ENCODE measurements at regions not wholly inside any gene's neighbourhood (a gene's known extent, or its start where the extent isn't known, plus 50 kb on each side); places are given as distances from the start of the nearest gene placed in this dataset.
"Not testable (repeated sequence)": the region's sequence is repeated elsewhere in the genome, so short reads cannot be mapped to it uniquely, and the experiment has no call there.

DNA sequence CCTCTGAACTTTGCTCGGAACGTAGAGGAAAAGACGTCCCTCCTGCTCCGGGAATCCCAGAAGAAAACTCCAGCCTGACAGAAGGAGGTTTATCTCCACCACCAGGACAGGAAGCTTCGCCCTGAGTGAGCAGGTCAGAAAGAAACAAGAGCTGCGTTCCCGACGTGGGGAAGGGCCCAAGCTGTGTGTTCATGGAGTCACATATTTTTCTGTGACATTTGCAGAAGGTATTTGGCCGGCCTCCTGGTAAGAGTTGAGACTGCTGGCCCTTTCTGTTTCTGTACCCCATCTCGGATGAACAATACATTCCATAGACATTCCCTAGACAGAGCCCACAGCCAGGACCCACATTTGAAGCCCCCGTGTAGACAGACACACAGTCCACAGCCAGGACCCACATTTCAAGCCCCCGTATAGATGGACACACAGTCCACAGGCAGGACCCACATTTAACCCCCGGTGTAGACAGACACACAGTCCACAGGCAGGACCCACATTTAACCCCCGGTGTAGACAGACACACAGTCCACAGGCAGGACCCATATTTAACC, 230.8 kb downstream of the SHOX start:
- Histone ChIP-seq H3K4me1 (ENCODE audit: control insufficient read depth, insufficient read depth, low read length) (no peaks in the 10 kb centered on the region), H3K9ac (ENCODE audit: low read length) (no peak overlapping the region), H3K27ac (ENCODE audit: low read depth, low read length) (no peak overlapping the region), H3K9me3 (ENCODE audit: control insufficient read depth, insufficient read depth, low read depth, low read length) (no peaks in the 10 kb centered on the region), H3K4me3 (ENCODE audit: low read depth, low read length) (no peak overlapping the region), H3K27me3 (ENCODE audit: control insufficient read depth, insufficient read depth, low read length) (no peaks in the 10 kb centered on the region), H3K36me3 (ENCODE audit: control insufficient read depth, insufficient read depth, low read length) (no peaks in the 10 kb centered on the region)

DNA sequence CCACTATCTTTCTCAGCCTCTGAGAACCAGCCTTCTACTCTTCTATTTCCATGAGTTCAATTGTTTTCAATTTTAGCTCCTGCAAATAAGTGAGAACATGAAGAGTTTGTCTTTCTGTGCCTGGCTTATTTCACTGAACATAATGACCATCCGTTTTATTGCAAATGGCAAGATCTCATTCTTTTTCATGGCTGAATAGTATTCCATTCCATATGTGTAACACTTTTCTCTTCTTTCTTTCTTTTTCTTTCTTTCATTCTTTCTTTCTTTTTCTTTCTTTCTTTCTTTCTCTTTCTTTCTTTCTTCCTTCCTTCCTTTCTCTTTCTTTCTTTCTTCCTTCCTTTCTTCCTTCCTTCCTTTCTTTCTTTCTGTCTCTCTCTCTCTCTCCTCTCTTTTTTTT, 228.7 kb downstream of the SHOX start:
- Histone ChIP-seq H3K9ac (ENCODE audit: low read length) (no peak overlapping the region), H3K27me3 (ENCODE audit: control insufficient read depth, insufficient read depth, low read length) (no peaks in the 10 kb centered on the region), H3K27ac (ENCODE audit: low read depth, low read length) (no peak overlapping the region), H3K4me1 (ENCODE audit: control insufficient read depth, insufficient read depth, low read length) (no peaks in the 10 kb centered on the region), H3K9me3 (ENCODE audit: control insufficient read depth, insufficient read depth, low read depth, low read length) (no peaks in the 10 kb centered on the region), H3K4me3 (ENCODE audit: low read depth, low read length) (no peak overlapping the region), H3K36me3 (ENCODE audit: control insufficient read depth, insufficient read depth, low read length) (no peaks in the 10 kb centered on the region)

DNA sequence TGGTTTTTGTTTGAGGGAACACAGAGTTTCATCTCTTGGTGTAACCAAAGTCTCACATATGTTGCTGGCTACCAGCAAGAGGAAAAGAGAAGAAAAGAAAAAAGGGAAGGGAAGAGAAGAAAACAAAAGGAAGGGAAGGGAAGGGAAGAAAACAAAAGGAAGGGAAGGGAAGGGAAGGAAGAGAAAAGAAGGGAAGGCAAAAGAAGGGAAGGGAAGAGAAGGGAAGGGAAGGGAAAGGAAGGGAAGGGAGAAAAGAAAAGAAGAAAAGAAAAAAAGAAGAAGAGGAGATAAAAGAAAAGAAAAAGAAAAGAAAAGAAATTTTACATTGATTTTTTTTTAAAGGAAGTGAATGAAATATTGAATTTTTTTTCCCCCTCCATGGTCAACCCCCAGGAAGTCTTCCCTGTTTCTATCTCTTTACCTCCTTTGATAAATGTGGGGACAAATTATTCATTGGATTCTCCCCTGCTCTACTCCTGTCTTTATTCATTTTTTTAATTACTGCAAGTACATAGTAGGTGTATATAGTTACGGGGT, 228.0 kb downstream of the SHOX start:
- Histone ChIP-seq H3K9ac (ENCODE audit: low read length) (no peak overlapping the region), H3K4me3 (ENCODE audit: low read depth, low read length) (no peak overlapping the region), H3K27me3 (ENCODE audit: control insufficient read depth, insufficient read depth, low read length) (no peaks in the 10 kb centered on the region), H3K27ac (ENCODE audit: low read depth, low read length) (no peak overlapping the region), H3K36me3 (ENCODE audit: control insufficient read depth, insufficient read depth, low read length) (no peaks in the 10 kb centered on the region), H3K4me1 (ENCODE audit: control insufficient read depth, insufficient read depth, low read length) (no peaks in the 10 kb centered on the region), H3K9me3 (ENCODE audit: control insufficient read depth, insufficient read depth, low read depth, low read length) (no peaks in the 10 kb centered on the region)

DNA sequence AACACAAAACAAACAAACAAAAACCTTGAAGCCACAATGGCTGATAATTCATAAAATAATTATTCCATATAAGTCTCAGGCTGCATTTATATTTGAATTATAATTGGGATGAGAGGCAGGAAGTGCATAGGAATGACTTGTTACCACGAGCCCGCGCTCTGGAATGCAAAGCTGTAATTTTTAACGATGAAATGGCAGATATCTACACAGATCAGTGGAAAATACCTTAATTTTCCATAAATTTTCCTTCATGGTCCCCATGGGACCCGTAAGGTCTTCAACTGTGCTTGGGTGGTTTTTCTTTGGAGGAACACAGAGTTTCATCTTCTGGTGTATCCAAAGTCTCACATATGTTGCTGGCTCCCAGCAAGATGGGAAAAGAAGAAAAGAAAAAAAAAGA, 226.8 kb downstream of the SHOX start:
- H3K9me3 ChIP-seq (ENCODE audit: control insufficient read depth, insufficient read depth, low read depth, low read length): no peaks in the 10 kb centered on the region
- H3K36me3 ChIP-seq (ENCODE audit: control insufficient read depth, insufficient read depth, low read length): no peaks in the 10 kb centered on the region
- H3K9ac ChIP-seq (ENCODE audit: low read length): no peak overlapping the region
- no peak overlapping the region for H3K4me3 ChIP-seq (ENCODE audit: low read depth, low read length)
- H3K4me1 ChIP-seq (ENCODE audit: control insufficient read depth, insufficient read depth, low read length): no peaks in the 10 kb centered on the region
- no peaks in the 10 kb centered on the region for H3K27me3 ChIP-seq (ENCODE audit: control insufficient read depth, insufficient read depth, low read length)
- no peak overlapping the region for H3K27ac ChIP-seq (ENCODE audit: low read depth, low read length)

DNA sequence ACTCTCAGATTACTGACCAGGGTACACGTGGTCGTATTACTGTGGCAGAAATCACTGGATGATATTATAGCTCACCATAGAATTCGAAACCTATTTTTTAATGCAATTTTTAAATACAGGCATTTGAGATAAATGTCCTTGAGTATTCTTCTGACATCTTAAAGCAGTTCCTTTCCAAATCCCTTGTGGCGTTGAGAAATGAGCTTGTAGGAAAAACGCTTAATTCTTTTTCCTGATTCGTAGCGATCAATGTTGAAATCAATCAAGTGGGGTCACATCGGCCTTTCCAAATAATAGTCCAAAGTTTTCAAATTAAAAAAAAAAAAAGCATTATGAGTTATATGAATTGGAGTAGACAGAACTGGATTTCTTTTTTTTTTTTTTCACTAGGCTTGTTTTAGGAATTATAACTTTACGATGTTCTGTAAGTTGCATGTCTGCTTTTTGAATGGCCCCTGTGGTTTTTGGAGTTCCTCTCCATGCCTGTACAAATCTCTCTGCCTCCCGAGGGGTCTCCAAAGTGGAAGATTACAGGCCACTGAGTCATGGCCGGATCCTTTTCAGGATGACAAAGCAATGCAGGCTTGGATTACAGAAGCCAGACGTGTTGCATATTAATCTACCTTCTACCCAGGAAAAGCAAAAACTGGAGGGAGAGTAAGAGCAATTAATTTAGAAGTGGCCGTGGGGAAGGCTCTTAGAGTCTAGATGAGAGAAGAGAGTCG, 226.1 kb downstream of the SHOX start:
- H3K9ac ChIP-seq (ENCODE audit: low read length): no peak overlapping the region
- no peaks in the 10 kb centered on the region for H3K36me3 ChIP-seq (ENCODE audit: control insufficient read depth, insufficient read depth, low read length)

DNA sequence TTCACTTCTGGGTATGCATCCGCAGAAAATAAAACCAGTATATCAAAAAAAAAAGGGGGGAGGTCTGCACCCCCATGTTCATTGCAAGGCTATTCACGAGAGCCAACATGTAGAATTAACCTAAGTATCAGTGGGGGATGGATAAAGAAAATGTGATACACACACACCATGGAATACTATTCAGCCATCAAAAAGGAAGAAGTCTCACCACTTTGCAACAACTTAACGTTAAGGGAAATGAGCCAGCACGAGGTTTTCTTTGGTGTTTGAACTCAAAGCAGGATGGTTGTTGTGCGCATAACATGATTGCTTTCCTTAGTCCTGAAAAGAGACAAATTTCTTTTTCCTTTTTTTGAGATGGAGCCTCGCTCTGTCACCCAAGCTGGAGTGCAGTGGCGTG, 222.7 kb downstream of the SHOX start:
- Histone ChIP-seq H3K9ac (ENCODE audit: low read length) (no peak overlapping the region), H3K36me3 (ENCODE audit: control insufficient read depth, insufficient read depth, low read length) (no peaks in the 10 kb centered on the region), H3K27me3 (ENCODE audit: control insufficient read depth, insufficient read depth, low read length) (no peaks in the 10 kb centered on the region), H3K9me3 (ENCODE audit: control insufficient read depth, insufficient read depth, low read depth, low read length) (no peaks in the 10 kb centered on the region), H3K27ac (ENCODE audit: low read depth, low read length) (no peak overlapping the region), H3K4me1 (ENCODE audit: control insufficient read depth, insufficient read depth, low read length) (peaks cover 6% of the 10 kb centered on the region; the same call in 1 of the 2 replicates), H3K4me3 (ENCODE audit: low read depth, low read length) (no peak overlapping the region)

More for the DNA sequence above, 226.1 kb downstream of the SHOX start:
- H3K9me3 ChIP-seq (ENCODE audit: control insufficient read depth, insufficient read depth, low read depth, low read length): no peaks in the 10 kb centered on the region
- H3K4me3 ChIP-seq (ENCODE audit: low read depth, low read length): no peak overlapping the region
- H3K27ac ChIP-seq (ENCODE audit: low read depth, low read length): no peak overlapping the region
- no peaks in the 10 kb centered on the region for H3K4me1 ChIP-seq (ENCODE audit: control insufficient read depth, insufficient read depth, low read length)
- H3K27me3 ChIP-seq (ENCODE audit: control insufficient read depth, insufficient read depth, low read length): no peaks in the 10 kb centered on the region

DNA sequence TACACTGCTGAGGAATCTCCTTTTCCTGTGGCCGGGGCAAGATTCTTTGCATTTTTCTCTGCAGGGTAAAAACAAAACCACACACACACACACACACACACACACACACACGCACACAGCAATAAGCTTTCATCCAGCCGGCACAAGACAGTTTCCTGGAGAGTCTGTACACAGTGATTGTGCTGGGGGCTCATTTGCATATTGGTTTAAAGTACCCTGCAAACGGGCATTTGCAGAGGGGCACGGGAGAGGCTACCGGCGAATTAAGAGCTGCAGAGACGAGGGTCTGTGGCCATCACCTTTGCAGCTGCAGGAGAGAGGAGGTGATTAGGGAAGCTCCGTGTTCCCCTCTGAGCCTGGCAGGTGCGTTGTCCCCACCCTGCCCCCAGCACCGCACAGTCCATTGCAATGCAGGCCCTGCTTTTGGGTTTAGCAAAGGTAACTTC, 219.9 kb downstream of the SHOX start:
- no peaks in the 10 kb centered on the region for H3K9me3 ChIP-seq (ENCODE audit: control insufficient read depth, insufficient read depth, low read depth, low read length)
- peaks cover 6% of the 10 kb centered on the region; the same call in 1 of the 2 replicates for H3K4me1 ChIP-seq (ENCODE audit: control insufficient read depth, insufficient read depth, low read length)
- H3K36me3 ChIP-seq (ENCODE audit: control insufficient read depth, insufficient read depth, low read length): no peaks in the 10 kb centered on the region
- no peak overlapping the region for H3K4me3 ChIP-seq (ENCODE audit: low read depth, low read length)
- H3K9ac ChIP-seq (ENCODE audit: low read length): no peak overlapping the region
- H3K27ac ChIP-seq (ENCODE audit: low read depth, low read length): no peak overlapping the region
- no peaks in the 10 kb centered on the region for H3K27me3 ChIP-seq (ENCODE audit: control insufficient read depth, insufficient read depth, low read length)

DNA sequence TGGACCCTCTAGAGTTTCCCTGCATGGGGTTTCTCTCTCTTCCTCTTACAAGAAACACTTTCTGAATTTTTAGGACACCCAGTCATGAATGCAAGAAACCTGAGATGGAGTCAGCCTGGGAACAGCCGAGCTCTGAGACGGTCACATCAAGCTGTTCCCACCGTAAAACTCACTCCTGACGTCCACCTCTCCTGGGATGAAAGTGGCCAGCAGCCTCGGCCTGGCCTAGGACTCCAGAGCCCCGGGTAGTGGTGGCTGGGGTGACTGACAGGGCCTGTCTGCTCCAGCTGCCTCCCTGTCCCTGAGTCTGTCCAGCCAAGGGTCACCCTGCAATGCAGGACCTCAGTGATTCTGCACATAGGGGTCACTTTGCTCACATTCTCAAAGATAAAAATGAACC, 217.8 kb downstream of the SHOX start:
- H3K27ac ChIP-seq (ENCODE audit: low read depth, low read length): no peak overlapping the region
- H3K27me3 ChIP-seq (ENCODE audit: control insufficient read depth, insufficient read depth, low read length): no peaks in the 10 kb centered on the region
- H3K36me3 ChIP-seq (ENCODE audit: control insufficient read depth, insufficient read depth, low read length): no peaks in the 10 kb centered on the region
- no peak overlapping the region for H3K9ac ChIP-seq (ENCODE audit: low read length)
- H3K4me1 ChIP-seq (ENCODE audit: control insufficient read depth, insufficient read depth, low read length): peaks cover 7% of the 10 kb centered on the region; the same call in 1 of the 2 replicates
- H3K4me3 ChIP-seq (ENCODE audit: low read depth, low read length): no peak overlapping the region
- no peaks in the 10 kb centered on the region for H3K9me3 ChIP-seq (ENCODE audit: control insufficient read depth, insufficient read depth, low read depth, low read length)

DNA sequence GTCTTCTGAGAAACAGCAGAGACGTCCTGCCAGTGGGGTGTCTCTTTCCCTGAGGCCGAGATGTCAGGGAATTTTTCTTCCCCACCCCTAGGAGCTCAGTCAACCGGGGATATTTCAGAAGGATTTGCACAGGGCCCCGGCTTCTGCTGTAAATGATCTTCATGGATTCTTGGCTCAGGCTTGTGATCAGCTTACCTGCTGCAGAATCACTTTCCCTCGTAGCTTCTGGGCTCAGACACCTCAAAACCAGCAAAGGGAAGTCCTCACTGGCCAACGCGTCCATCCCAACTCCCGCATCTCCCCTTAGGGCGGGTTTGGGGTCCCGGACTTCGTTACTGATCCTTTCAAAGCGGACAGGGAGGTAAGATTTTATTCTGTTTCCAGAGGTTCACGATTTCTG, 212.7 kb downstream of the SHOX start:
- H3K4me3 ChIP-seq (ENCODE audit: low read depth, low read length): no peak overlapping the region
- no peak overlapping the region for H3K27ac ChIP-seq (ENCODE audit: low read depth, low read length)
- H3K9ac ChIP-seq (ENCODE audit: low read length): no peak overlapping the region
- H3K27me3 ChIP-seq (ENCODE audit: control insufficient read depth, insufficient read depth, low read length): no peaks in the 10 kb centered on the region
- H3K4me1 ChIP-seq (ENCODE audit: control insufficient read depth, insufficient read depth, low read length): peaks cover 3% of the 10 kb centered on the region; the same call in 1 of the 2 replicates
- no peaks in the 10 kb centered on the region for H3K9me3 ChIP-seq (ENCODE audit: control insufficient read depth, insufficient read depth, low read depth, low read length)
- no peaks in the 10 kb centered on the region for H3K36me3 ChIP-seq (ENCODE audit: control insufficient read depth, insufficient read depth, low read length)

DNA sequence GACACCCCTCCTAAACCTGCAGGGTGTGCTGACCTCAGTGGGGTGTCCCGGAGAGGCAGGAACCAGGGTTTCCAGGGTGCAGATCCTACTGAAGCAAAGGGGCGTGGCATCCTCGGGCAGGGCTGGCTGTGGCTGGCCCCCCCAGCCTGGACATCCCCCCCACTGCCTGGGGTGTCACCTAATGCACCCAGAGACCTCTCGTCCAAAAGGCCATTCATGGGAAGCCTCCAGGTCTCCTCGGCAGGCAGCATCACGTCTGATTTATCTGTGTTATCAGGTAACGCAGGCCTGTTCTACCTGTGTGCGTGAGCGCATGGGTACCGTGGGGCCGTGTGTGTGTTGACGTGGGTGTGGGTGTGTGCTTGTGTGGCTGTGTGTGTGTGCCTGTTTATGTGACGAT, 210.0 kb downstream of the SHOX start:
- Histone ChIP-seq H3K36me3 (ENCODE audit: control insufficient read depth, insufficient read depth, low read length) (no peaks in the 10 kb centered on the region), H3K9ac (ENCODE audit: low read length) (no peak overlapping the region), H3K27me3 (ENCODE audit: control insufficient read depth, insufficient read depth, low read length) (no peaks in the 10 kb centered on the region), H3K27ac (ENCODE audit: low read depth, low read length) (no peak overlapping the region), H3K9me3 (ENCODE audit: control insufficient read depth, insufficient read depth, low read depth, low read length) (peaks cover 15% of the 10 kb centered on the region), H3K4me3 (ENCODE audit: low read depth, low read length) (no peak overlapping the region), H3K4me1 (ENCODE audit: control insufficient read depth, insufficient read depth, low read length) (peaks cover 3% of the 10 kb centered on the region; the same call in 1 of the 2 replicates)

DNA sequence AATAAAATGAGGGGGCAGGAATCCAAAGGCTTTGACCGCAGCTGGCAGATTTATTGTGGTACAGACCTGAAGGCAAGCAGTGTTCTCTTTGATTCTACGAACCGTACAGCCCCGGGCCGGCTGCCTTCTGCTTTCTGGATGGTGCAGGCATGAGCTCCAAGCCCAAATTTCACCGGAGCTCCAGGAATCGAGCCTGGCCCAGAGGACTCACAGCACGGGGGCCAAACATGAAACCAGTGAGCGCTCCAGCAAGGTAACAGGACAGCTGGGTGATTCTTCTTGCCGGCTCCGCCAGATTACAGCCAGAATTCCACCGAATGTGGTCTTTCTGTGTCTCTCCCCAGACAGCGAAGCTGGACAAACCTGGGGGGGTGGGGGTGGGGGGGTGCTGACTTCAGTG, 208.1 kb downstream of the SHOX start:
- H3K27me3 ChIP-seq (ENCODE audit: control insufficient read depth, insufficient read depth, low read length); H3K4me1 ChIP-seq (ENCODE audit: control insufficient read depth, insufficient read depth, low read length); H3K36me3 ChIP-seq (ENCODE audit: control insufficient read depth, insufficient read depth, low read length); H3K27ac ChIP-seq (ENCODE audit: low read depth, low read length); H3K9ac ChIP-seq (ENCODE audit: low read length); H3K4me3 ChIP-seq (ENCODE audit: low read depth, low read length): not testable (repeated sequence)
- H3K9me3 ChIP-seq (ENCODE audit: control insufficient read depth, insufficient read depth, low read depth, low read length): peaks cover 15% of the 10 kb centered on the region
